Smooth muscle cell (in vitro differentiated cells): ENCODE measurements at regions not wholly inside any gene's neighbourhood (a gene's known extent, or its start where the extent isn't known, plus 50 kb on each side); places are given as distances from the start of the nearest gene placed in this dataset.
"Not testable (repeated sequence)": the region's sequence is repeated elsewhere in the genome, so short reads cannot be mapped to it uniquely, and the experiment has no call there.

Experiments
- DNase-seq: peaks from one replicate; lab custom pipeline; 2025; ENCODE audit not compliant: unreplicated experiment; lab: John Stamatoyannopoulos, UW
- H2AFZ ChIP-seq: fragments of 200-600 bp; sonication (generic); 2 replicates; pipeline ENCODE4 v1.6.0; 2016; ENCODE audit warnings: antibody characterized with exemption, low read depth, mild to moderate bottlenecking
- H3F3A ChIP-seq: fragments of 200-600 bp; sonication (generic); 2 replicates; pipeline ENCODE4 v1.6.0; 2017; ENCODE audit warnings: antibody characterized with exemption, low read depth
- H3K27ac ChIP-seq: fragments of 200-600 bp; sonication (generic); 2 replicates; pipeline ENCODE4 v1.5.1; 2016; ENCODE audit warnings: low read depth, mild to moderate bottlenecking
- H3K27me3 ChIP-seq: fragments of 200-600 bp; sonication (generic); 2 replicates; pipeline ENCODE4 v1.6.1; 2016; ENCODE audit warnings: low read depth, mild to moderate bottlenecking
- H3K36me3 ChIP-seq: fragments of 200-600 bp; sonication (generic); 2 replicates; pipeline ENCODE4 v1.5.1; 2016; ENCODE audit warnings: low read depth
- H3K4me1 ChIP-seq: fragments of 200-600 bp; sonication (generic); 2 replicates; pipeline ENCODE4 v1.5.1; 2016; ENCODE audit warnings: low read depth
- H3K4me2 ChIP-seq: fragments of 200-600 bp; sonication (generic); 2 replicates; pipeline ENCODE4 v1.6.0; 2016; ENCODE audit warnings: mild to moderate bottlenecking
- H3K4me3 ChIP-seq: fragments of 200-600 bp; sonication (generic); 2 replicates; pipeline ENCODE4 v1.5.1; 2016; ENCODE audit warnings: mild to moderate bottlenecking
- H3K79me2 ChIP-seq: fragments of 200-600 bp; sonication (generic); 2 replicates; pipeline ENCODE4 v1.6.0; 2016; ENCODE audit warnings: low read depth, mild to moderate bottlenecking
- H3K9ac ChIP-seq: fragments of 200-600 bp; sonication (generic); 2 replicates; pipeline ENCODE4 v1.6.0; 2016; ENCODE audit warnings: low read depth
- H3K9me3 ChIP-seq: fragments of 200-600 bp; sonication (generic); replicated peaks from 2 replicates; pipeline ENCODE4 v1.5.1; 2016; ENCODE audit warnings: low read depth
- H4K20me1 ChIP-seq: fragments of 200-600 bp; sonication (generic); 2 replicates; pipeline ENCODE4 v1.6.0; 2016; ENCODE audit warnings: low read depth
- CTCF ChIP-seq: fragments of 200-600 bp; sonication (generic); IDR thresholded peaks from 2 replicates; pipeline ENCODE4 v1.5.1; 2017; ENCODE audit warnings: borderline replicate concordance, mild to moderate bottlenecking, antibody characterized with exemption; ENCODE audit not compliant: insufficient read depth, poor library complexity, severe bottlenecking
- WGBS: methylation state at CpG from one replicate; pipeline ENCODE4 v1.1.7; 2016; ENCODE audit warnings: low lambda C conversion rate; 5-methylcytosine and 5-hydroxymethylcytosine counted together

DNA sequence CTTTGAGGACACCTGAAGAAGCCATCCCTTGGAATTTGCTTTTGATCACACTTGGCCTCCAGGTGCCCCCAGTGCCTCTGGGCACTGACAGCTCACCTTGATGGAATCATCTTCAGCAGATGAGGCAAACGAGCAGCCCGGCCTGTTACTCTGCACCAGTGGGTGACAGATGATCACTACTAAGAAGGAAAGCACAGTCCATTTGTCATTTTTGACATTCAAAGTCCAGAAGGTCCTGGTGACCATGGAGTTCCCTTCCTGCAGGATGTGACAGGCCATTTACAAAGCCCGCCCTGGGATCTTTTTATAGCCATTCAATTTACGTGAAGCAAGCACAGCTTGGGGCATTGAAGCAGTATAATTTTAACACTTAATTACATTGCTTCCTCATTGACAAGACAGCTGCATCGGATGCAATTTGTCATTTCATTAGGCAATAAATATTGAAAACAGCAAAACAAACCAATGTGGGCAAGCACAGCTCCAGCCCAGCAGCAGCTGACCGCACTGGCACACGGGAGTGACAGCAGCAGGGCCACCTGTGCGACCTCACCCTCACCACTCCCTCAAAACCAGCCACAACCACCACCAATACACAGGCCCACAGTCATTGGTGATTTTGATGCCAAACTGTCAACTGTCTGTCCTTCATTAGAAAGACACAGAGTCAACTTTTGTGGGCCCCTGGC lies 76.0 kb upstream of the SLC66A3 start:
- no peaks in the 10 kb centered on the region for H3F3A ChIP-seq
- no peaks in the 10 kb centered on the region for H3K36me3 ChIP-seq
- H3K79me2 ChIP-seq: no peaks in the 10 kb centered on the region
- no peak overlapping the region for H3K9ac ChIP-seq
- H3K4me3 ChIP-seq: no peak overlapping the region
- H3K27me3 ChIP-seq: no peaks in the 10 kb centered on the region
- DNase-seq: no peak
- H3K4me2 ChIP-seq: no peak overlapping the region
- H3K4me1 ChIP-seq: no peaks in the 10 kb centered on the region
- WGBS: 79% methylated on average over 8 of the region's 8 CpGs
- no peaks in the 10 kb centered on the region for H4K20me1 ChIP-seq
- H3K27ac ChIP-seq: no peak overlapping the region
- no peak for TF ChIP-seq CTCF
- H3K9me3 ChIP-seq: no peaks in the 10 kb centered on the region
- no peak overlapping the region for H2AFZ ChIP-seq

DNA sequence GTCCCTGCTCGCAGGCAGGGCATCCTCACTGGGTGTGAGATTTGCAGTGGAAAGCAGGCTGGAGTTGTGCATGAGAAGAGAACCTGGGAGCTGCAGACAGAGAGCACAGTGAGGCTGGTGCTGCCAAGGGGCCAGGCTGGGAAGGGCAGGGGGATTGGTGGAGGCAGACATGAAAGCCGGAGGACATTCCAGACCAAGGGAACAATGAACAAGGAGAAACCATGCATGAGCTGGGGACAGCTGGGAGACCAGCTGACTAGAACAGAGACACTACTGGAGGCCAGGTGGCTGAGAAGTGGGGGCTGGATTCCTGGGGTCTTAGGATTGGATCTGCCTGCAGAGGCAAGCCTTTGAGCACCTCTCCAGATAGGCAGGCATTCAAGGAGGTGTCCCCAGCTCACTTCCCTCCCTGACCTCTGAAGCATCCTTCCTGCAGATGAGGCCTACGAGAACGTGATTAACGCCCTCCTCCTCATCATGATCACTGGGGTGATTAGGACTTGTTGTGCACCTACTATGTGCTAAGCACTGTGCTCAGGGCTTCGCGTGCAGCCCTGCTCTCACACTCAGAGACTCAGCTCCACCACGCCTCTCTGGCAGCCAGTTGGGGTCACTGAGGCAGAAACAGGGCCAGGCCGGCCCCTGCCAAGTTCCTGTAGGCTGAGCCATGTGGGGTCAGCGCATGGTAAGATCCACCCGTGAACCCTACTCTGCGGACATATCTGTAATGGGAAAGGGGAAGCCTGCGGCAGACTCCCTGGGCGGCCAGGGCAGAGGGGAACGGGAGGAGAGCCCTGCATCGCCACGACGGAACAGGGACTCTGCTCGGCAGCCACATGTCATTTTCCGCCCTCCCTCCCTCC lies 74.8 kb upstream of the SLC66A3 start:
- Histone ChIP-seq H3K27ac (no peak overlapping the region), H4K20me1 (no peaks in the 10 kb centered on the region), H3K9ac (no peak overlapping the region), H3K79me2 (no peaks in the 10 kb centered on the region), H3K27me3 (peaks cover 4% of the 10 kb centered on the region), H3K36me3 (no peaks in the 10 kb centered on the region), H3K9me3 (no peaks in the 10 kb centered on the region), H3K4me1 (no peaks in the 10 kb centered on the region), H3F3A (no peaks in the 10 kb centered on the region), H2AFZ (no peak overlapping the region), H3K4me2 (no peak overlapping the region), H3K4me3 (no peak overlapping the region)
- DNase-seq: no peak
- TF ChIP-seq CTCF: no peak
- WGBS: 97% methylated on average over 14 of the region's 20 CpGs

GRCh38 chr2:11082880-11083279 lies 72.4 kb upstream of the SLC66A3 start:
- DNase-seq: no peak
- no peak for TF ChIP-seq CTCF
- no peak overlapping the region for H2AFZ ChIP-seq

GRCh38 chr2:11088821-11089220 lies 66.4 kb upstream of the SLC66A3 start:
- not testable (repeated sequence) for H3K4me3 ChIP-seq, H3K9ac ChIP-seq, H3K27me3 ChIP-seq, H2AFZ ChIP-seq, H3K36me3 ChIP-seq, H3K79me2 ChIP-seq, DNase-seq, H3K4me1 ChIP-seq, H3F3A ChIP-seq, H4K20me1 ChIP-seq, H3K9me3 ChIP-seq, H3K27ac ChIP-seq, H3K4me2 ChIP-seq
- WGBS: 91% methylated on average over 17 of the region's 17 CpGs

More at GRCh38 chr2:11082880-11083279, 72.4 kb upstream of the SLC66A3 start:
- H3K79me2 ChIP-seq: no peaks in the 10 kb centered on the region
- H3K4me3 ChIP-seq: no peak overlapping the region
- peaks cover 4% of the 10 kb centered on the region for H3K27me3 ChIP-seq
- no peaks in the 10 kb centered on the region for H3K9me3 ChIP-seq
- no peak overlapping the region for H3K4me2 ChIP-seq
- no peaks in the 10 kb centered on the region for H3F3A ChIP-seq
- H4K20me1 ChIP-seq: no peaks in the 10 kb centered on the region
- H3K36me3 ChIP-seq: no peaks in the 10 kb centered on the region
- H3K9ac ChIP-seq: no peak overlapping the region
- no peaks in the 10 kb centered on the region for H3K4me1 ChIP-seq
- WGBS: 92% methylated on average over 6 of the region's 6 CpGs
- no peak overlapping the region for H3K27ac ChIP-seq
